HG02759 (cell line): ENCODE measurements at regions not wholly inside any gene's neighbourhood (a gene's known extent, or its start where the extent isn't known, plus 50 kb on each side); places are given as distances from the start of the nearest gene placed in this dataset.

Experiments used
- ATAC-seq: cut with Tn5 transposase; IDR thresholded peaks from one replicate; pipeline ENCODE4 v1.9.1; 2021; ENCODE audit warnings: mild to moderate bottlenecking, moderate library complexity; ENCODE audit not compliant: unreplicated experiment

DNA sequence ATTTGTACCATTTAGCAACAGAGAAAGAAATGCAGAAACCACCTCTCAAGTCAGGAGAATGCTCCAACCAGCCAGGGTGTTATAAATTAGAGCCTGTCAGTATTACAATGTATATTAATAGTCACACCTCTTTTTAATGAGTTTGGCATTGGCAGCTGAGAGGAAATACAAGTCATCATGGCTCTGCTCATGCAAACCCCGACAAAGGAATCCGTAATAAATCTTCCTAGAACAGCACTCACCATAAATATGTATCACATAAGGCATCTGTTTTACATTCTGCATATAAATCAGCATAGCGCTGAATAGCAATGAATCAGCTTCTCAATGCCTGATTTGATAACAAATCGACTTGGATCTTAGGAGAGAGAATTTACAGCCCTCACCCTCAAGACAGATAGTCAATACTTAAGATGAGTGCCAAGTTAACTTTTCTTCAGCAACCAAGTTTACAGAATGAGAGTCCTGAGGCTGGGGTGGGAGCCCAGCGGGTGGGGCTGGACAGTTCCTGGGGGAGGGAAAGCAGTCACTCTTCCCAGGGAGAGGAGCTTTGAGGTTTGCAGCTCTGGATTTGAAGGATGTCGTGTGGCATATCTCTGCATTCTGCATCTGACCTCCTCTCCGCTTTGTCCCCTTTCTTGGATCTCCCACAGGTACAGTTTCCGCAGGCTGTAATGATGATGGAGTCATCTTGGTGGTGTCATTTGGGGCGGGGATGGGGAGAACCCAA is 1034.4 kb upstream of the NR2F2 start:
- ATAC-seq: no peak

- no peak for ATAC-seq
Observed at GRCh38 chr15:95296643-95297042, 1033.9 kb upstream of the NR2F2 start.

DNA sequence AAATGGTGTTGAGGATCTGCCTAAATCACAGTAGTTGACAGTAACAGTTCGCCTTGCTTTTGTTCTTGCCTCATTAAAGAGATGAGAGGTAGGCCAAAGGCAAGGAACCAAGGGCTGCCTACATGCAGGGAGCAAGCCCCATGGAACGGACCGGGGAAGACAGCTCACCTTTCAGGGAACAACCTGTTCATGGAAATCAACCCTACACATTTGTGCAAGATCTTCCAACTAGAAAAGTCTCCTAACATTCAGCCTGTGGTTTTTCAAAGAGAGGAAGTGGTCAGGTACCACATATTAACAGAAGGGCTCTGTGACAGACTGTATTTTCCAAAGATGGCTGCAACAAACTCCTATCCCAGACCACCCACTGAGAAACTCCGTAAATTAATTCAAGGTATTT is 1031.8 kb upstream of the NR2F2 start:
- ATAC-seq: no peak

DNA sequence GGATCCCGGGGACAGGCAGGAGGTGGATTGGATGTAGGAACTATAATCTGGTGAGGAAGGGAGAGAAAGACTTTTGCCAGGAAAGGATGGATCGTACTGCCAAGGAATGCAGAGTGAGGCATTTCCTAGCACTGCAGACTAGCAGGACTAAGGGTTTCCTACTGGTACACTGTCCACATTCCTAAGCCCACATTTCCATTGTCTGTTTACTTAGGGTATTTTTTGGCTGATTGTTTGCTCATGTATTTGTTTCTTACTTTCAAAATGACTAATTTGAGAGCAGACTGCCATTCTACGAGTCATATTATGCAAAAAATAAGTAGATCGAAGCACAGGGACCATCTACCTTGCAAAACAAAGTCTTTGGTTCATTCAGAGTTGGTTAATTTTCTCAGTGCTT is 1029.5 kb upstream of the NR2F2 start:
- ATAC-seq: no peak

- ATAC-seq: no peak
Observed at GRCh38 chr15:95302206-95302605, 1028.3 kb upstream of the NR2F2 start.

DNA sequence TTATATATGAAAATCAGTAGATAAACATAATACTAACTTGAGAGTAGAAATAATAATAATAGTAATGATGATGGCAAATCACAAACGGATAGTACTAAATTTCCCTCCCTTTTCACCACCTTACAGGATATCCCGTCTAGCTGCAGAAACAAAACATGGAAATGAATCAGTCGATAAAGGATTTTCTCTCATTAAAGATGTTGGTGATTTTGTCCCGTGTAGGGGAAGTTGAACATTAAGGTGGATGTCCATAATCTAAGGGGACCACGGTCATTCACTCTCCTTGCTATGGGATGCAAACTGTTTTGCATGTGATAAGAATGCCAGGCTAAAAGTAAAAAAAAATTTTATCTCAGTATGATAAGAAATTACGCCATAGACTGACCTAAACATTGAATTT is 1027.7 kb upstream of the NR2F2 start:
- ATAC-seq: no peak

DNA sequence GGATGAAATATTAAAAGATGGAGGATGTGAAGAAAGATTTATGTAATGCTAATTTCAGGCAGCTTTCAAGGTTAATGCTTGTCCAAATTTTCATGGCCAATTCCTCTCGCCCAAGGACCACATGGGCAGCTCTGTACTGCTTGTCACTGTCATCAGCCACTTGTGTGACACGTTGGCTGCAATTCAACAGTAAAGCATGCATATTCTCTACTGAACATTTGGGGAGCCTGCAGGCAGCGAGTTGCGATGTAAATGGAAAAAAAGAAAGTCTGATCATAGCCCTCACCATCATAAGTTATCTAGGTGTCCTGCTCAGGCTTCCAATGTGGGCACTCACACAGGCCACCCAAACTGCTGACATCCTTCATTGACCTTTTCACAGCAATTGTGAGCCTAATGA is 1026.8 kb upstream of the NR2F2 start:
- no peak for ATAC-seq

DNA sequence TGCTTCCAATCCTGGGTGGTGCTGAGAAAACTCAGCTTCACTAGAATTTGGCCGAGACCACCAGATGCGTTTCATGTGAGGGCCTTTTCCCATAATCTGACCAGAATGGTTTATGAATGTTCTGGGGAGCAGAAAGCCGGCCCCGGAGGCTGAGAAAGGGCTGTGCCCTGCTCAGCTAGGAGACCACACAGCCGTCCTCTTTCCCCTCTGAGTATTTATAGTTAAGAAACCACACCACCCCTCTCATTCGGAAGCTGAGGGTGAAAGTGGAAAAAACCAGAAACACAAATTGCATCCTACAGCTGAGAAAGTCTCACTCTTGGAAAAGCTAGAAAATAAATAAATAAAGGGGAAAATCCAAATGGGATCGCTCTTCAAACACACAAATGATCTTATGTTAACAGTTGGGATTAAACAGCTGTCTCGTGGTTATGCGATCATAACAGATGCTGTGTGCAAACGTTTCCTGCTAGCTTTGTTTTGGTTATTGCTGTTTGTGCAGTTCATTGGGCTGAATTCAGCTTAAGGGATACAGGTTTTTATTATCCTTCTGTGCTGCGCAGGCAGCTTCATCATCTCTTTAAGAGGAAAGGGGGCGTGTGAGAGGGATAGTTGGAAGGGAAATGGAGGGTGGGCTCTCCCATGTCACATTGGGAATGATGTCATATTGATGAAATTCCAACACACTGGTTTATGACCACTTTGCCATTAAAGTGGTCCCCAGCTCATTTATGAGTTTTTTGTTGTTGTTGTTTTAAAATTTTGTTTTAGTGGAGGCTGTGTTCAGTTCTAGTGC is 1026.2 kb upstream of the NR2F2 start:
- no peak for ATAC-seq

- ATAC-seq: no peak
Observed at GRCh38 chr15:95304947-95305400, 1025.5 kb upstream of the NR2F2 start.

DNA sequence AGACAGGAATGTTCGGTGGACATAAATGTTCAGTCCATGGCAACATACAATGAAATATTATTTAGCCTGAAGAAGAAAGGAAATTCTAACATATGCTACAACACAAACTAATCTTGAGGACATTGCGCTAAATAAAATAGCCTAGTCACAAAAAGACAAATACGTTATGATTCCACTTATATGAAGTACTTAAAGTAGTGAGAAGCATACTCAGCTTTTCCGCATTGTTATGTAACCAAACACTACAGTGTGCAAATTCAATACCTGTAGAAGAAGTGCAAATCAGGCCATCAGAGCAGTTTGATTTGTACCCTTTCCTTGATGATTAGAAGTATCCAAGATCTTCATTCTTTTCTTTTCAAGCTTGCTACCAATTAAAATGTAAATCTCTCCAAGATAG is 1023.4 kb upstream of the NR2F2 start:
- no peak for ATAC-seq

GRCh38 chr15:95319242-95319641 is 1011.3 kb upstream of the NR2F2 start:
- ATAC-seq: no peak

GRCh38 chr15:95323796-95324195 is 1006.7 kb upstream of the NR2F2 start:
- no peak for ATAC-seq

DNA sequence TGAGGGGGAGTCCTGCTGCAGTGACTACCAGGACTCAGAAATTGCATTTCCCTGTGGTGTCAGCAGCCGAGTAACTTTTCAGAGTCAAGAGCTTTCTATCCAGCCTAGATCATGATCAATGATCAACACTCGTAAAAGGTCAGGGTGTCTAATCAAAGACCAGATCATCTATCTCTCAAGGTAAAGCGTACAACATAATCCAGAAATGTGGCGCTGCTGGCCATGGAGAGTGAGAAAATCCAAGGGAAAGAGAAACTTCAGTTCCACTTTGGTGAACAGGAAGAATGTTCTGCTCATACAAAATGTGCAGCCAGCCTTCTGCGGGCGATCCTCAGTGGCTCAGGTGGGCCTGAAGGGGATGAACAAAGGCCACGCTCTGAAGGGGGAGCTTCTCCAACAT is 1005.8 kb upstream of the NR2F2 start:
- ATAC-seq: no peak

DNA sequence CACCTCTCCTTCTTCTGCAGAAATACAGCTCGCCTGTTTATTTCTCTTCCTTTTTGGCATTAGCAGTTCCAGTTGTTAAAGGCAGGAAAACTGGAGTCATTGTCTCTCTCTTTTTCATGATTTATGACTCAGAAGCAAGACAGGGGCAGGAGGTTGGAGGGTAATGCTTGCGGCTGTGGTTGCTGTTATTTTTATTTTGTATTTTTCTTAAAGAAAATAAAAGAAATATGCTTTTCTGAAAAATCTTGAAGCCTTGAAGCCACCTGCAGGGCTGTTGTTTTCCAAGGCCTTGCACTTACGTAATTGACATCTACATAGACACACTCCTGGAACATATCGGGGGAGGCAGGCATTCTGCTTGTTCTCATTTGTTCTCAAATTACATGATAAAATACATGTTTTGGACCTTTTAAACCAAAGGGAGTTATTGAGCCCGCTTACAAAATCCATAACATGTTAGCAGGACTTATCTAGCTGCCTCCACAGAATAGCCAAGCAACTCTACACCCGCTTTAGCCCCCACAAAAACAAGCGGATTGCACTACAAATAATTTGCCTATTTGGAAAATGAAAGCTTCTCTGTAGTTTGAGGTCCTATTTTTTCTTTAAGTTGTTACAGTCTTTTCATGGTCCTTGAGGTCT is 1004.6 kb upstream of the NR2F2 start:
- no peak for ATAC-seq

DNA sequence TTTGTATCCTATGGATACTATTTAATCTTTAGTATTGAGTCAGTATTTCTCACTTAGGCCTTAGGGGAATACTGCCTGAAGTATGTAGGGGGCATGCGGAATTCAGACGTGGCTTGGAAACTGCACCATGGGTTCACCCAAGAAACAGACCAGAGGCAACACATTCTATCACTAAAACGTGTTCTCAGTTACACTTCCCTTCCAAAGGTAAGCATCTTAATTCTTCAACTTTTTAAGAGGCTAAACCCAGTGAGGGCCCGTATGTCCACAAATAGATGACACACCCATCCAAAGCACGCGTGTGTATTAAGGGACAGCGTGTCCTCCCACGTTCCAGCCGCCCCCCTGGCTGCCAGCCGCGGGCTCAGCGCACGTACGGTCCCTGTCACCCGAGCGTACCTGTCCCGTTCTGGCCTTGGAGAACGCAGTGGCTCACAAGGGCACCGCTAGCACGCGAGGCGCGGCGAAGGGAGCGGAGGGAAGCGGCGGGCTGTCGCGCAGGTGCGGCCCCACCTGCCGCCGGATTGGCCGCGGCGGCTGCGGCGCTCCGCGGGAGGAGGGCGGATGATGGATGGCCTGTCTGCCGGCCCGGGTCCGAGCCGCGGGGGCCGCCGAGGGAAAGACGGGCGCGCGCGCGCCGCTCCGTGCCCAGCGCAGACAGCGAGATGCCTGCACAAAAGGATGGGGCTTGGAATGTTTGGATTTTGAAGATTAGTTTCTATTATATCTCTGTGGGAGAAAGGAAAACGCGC is 1003.9 kb upstream of the NR2F2 start:
- ATAC-seq: no peak

- no peak for ATAC-seq
Observed at GRCh38 chr15:95327183-95327525, 1003.3 kb upstream of the NR2F2 start.

DNA sequence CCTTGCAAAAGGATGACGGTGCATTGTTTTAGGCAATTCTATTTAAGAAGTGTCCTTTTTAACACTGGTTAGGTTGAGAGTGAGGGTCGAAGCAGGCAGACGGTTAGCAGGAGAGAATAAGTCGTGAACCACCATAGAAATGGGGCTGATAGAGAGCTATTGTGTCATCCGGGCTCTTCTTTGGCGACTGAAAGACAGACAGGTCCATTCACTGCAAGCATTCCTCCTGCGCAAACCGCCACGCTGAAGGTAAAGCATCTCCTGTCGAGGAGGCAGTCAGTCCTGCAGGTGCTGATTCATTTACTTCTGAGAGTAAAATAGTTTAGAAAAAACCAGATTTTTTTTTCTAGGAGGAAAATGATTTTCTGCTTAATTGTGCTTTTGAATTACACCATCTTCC is 1002.8 kb upstream of the NR2F2 start:
- no peak for ATAC-seq

DNA sequence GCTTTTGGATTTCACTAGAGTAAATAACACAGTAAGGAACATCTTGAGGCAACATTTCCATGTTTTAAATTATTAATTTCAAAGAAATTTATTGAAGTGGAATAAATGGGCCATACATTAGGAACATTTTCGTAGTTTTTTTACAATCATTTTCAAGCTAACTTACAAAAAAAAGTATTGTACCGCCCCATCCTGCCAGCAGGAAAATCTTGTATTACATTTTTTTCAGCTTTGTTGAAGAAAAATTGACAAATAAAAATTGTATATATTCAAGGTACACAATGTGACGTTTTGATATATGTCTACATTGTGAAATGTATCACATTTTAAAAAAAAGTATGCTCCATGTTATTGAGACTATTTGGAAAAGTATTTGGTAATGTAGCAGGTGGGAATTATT is 1001.9 kb upstream of the NR2F2 start:
- no peak for ATAC-seq

DNA sequence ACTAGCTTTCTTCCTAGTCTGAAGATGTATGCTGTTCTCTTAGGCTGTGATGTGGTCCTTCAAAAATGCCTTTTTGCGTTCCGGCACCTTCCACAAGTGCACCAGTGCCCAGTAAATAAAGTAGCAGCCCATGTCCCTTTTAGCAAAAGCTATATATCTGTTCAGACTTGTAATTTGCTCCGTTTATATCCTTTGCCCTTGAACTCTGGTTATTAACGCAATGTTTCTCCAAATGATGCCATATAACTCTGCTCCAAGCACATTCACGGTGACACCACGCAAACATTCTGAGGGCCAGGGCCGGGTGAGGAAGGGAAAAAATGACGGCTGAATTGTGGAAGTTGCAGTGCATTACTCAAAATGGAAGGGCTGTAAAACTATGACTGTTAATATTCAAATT is 1001.1 kb upstream of the NR2F2 start:
- ATAC-seq: no peak

- ATAC-seq: no peak
Observed at GRCh38 chr15:95341686-95342085, 988.8 kb upstream of the NR2F2 start.

DNA sequence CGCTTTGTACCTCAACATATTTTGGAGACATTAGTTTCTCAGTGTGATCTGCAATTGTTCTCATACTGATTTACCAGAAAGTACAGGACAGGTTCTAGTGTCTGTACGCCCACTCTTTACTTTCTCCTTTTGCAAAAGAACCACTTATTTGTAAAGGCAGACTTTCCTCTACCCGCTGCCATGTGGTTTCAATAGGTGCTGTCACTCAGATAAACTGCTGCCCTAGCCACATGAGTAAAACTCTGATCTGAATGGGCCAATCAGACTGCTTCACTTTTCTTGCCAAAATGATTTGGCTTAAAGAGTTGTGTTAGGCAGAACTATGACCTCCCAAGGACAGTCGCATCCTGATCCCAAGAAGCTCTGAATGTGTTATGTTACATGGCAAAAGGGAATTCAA is 984.6 kb upstream of the NR2F2 start:
- ATAC-seq: no peak
